HepG2 (cell line): ENCODE measurements at regions not wholly inside any gene's neighbourhood (a gene's known extent, or its start where the extent isn't known, plus 50 kb on each side); places are given as distances from the start of the nearest gene placed in this dataset.

Experiments
- CTCF ChIP-seq: sonication (generic); formaldehyde crosslinking; IDR thresholded peaks from 2 replicates; pipeline ENCODE4 v1.5.0; 2020; ENCODE audit warnings: mild to moderate bottlenecking, missing genetic modification reagents, moderate library complexity
- FOXM1 ChIP-seq: sonication (generic); formaldehyde crosslinking; IDR thresholded peaks from 2 replicates; pipeline ENCODE4 v1.5.0; 2020; ENCODE audit warnings: missing genetic modification reagents
- GATAD2A ChIP-seq: IDR thresholded peaks from 2 replicates; pipeline ENCODE4 v1.6.1; 2016
- JUND ChIP-seq: sonication (generic); formaldehyde crosslinking; IDR thresholded peaks from 2 replicates; pipeline ENCODE4 v1.8.0; 2022; ENCODE audit warnings: mild to moderate bottlenecking, missing genetic modification reagents
- MTA1 ChIP-seq: sonication (generic); formaldehyde crosslinking; IDR thresholded peaks from 2 replicates; pipeline ENCODE4 v1.4.0; 2020; ENCODE audit warnings: missing genetic modification reagents, mild to moderate bottlenecking, borderline replicate concordance
- POLR2AphosphoS2 ChIP-seq: IDR thresholded peaks from 2 replicates; pipeline ENCODE4 v1.6.1; 2011; ENCODE audit warnings: low read depth, low read length, improper control_type of control experiment
- SP4 ChIP-seq: sonication (generic); formaldehyde crosslinking; IDR thresholded peaks from 2 replicates; pipeline ENCODE4 v1.8.1; 2023; ENCODE audit warnings: mild to moderate bottlenecking, missing genetic modification reagents
- ZNF562 ChIP-seq: sonication (generic); formaldehyde crosslinking; IDR thresholded peaks from 2 replicates; pipeline ENCODE4 v1.8.0; 2022; ENCODE audit warnings: missing genetic modification reagents, borderline replicate concordance
- ZNF687 ChIP-seq: sonication (generic); formaldehyde crosslinking; IDR thresholded peaks from 2 replicates; pipeline ENCODE4 v1.5.1; 2020; ENCODE audit warnings: mild to moderate bottlenecking, missing genetic modification reagents, moderate library complexity

- TF ChIP-seq SP4 (CRISPR knock-in tag) (no peak), JUND (CRISPR knock-in tag) (no peak), MTA1 (CRISPR knock-in tag) (no peak), ZNF687 (CRISPR knock-in tag) (no peak), GATAD2A (CRISPR knock-in tag) (no peak), FOXM1 (CRISPR knock-in tag) (no peak), POLR2AphosphoS2 (no peak), ZNF562 (CRISPR knock-in tag) (no peak), CTCF (CRISPR knock-in tag) (no peak)
These were observed 138.1 kb upstream of the ITGB1 start for GRCh38 chr10:33095867-33096815.
